ENCODE measurements at regions not wholly inside any gene's neighbourhood (a gene's known extent, or its start where the extent isn't known, plus 50 kb on each side); places are given as distances from the start of the nearest gene placed in this dataset.

DNA sequence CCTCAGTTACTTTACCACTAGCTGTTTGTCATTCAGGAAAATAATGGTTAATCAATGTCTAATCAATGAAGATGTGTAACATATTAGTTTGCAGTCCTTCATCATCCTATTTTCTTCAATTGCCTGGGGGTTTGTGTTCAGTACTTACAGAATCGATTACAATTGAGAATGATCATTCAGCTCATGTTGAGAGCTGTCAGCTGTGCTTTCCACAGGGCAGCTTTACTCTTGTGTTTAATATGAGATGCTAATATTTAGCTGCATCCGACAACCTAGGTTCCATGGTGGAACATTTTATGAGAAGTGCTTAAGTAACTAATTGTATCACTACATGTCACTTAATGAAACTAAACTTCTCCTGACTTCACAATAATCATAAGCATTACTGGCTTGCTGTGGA is 191.9 kb downstream of the GRB14 start:
- TF ChIP-seq, protein P1, sequence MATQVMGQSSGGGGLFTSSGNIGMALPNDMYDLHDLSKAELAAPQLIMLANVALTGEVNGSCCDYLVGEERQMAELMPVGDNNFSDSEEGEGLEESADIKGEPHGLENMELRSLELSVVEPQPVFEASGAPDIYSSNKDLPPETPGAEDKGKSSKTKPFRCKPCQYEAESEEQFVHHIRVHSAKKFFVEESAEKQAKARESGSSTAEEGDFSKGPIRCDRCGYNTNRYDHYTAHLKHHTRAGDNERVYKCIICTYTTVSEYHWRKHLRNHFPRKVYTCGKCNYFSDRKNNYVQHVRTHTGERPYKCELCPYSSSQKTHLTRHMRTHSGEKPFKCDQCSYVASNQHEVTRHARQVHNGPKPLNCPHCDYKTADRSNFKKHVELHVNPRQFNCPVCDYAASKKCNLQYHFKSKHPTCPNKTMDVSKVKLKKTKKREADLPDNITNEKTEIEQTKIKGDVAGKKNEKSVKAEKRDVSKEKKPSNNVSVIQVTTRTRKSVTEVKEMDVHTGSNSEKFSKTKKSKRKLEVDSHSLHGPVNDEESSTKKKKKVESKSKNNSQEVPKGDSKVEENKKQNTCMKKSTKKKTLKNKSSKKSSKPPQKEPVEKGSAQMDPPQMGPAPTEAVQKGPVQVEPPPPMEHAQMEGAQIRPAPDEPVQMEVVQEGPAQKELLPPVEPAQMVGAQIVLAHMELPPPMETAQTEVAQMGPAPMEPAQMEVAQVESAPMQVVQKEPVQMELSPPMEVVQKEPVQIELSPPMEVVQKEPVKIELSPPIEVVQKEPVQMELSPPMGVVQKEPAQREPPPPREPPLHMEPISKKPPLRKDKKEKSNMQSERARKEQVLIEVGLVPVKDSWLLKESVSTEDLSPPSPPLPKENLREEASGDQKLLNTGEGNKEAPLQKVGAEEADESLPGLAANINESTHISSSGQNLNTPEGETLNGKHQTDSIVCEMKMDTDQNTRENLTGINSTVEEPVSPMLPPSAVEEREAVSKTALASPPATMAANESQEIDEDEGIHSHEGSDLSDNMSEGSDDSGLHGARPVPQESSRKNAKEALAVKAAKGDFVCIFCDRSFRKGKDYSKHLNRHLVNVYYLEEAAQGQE (IDR thresholded peaks at IDR 0.05; ENCODE audit: low read depth): no peak
- TF ChIP-seq CEBPB (IDR thresholded peaks at IDR 0.05; ENCODE audit: low read depth) (no peak), ZNF274 (IDR thresholded peaks at IDR 0.05; ENCODE audit: low read depth, low read length) (no peak), POLR2A (IDR thresholded peaks at IDR 0.05; ENCODE audit: borderline replicate concordance, extremely low read depth, insufficient read depth, insufficient read length) (no peak), POLR2AphosphoS5 (IDR thresholded peaks at IDR 0.05; ENCODE audit: low read depth, low read length) (no peak), SRF (IDR thresholded peaks at IDR 0.05; ENCODE audit: low read depth) (no peak), CBX3 (IDR thresholded peaks at IDR 0.05; ENCODE audit: low read depth) (no peak), SIN3A (IDR thresholded peaks at IDR 0.05; ENCODE audit: low read depth) (no peak), EZH2 (IDR thresholded peaks at IDR 0.05) (no peak), EZH2phosphoT487 (IDR thresholded peaks at IDR 0.05; ENCODE audit: borderline replicate concordance) (no peak), JUND (IDR thresholded peaks at IDR 0.05) (no peak), RAD21 (IDR thresholded peaks at IDR 0.05; ENCODE audit: low read depth) (no peak), ZFX (IDR thresholded peaks at IDR 0.05) (no peak), TCF7L2 (IDR thresholded peaks at IDR 0.05; ENCODE audit: borderline replicate concordance, extremely low read depth, insufficient read depth, insufficient read length) (no peak), ELF1 (IDR thresholded peaks at IDR 0.05; ENCODE audit: borderline replicate concordance, low read depth) (no peak), FOSL1 (IDR thresholded peaks at IDR 0.05; ENCODE audit: low read depth) (no peak)
- TF ChIP-seq, protein P2, sequence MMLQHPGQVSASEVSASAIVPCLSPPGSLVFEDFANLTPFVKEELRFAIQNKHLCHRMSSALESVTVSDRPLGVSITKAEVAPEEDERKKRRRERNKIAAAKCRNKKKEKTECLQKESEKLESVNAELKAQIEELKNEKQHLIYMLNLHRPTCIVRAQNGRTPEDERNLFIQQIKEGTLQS (IDR thresholded peaks at IDR 0.05): no peak
- TF ChIP-seq, protein P3, sequence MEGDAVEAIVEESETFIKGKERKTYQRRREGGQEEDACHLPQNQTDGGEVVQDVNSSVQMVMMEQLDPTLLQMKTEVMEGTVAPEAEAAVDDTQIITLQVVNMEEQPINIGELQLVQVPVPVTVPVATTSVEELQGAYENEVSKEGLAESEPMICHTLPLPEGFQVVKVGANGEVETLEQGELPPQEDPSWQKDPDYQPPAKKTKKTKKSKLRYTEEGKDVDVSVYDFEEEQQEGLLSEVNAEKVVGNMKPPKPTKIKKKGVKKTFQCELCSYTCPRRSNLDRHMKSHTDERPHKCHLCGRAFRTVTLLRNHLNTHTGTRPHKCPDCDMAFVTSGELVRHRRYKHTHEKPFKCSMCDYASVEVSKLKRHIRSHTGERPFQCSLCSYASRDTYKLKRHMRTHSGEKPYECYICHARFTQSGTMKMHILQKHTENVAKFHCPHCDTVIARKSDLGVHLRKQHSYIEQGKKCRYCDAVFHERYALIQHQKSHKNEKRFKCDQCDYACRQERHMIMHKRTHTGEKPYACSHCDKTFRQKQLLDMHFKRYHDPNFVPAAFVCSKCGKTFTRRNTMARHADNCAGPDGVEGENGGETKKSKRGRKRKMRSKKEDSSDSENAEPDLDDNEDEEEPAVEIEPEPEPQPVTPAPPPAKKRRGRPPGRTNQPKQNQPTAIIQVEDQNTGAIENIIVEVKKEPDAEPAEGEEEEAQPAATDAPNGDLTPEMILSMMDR (IDR thresholded peaks at IDR 0.05 in 2 of 3, conservative IDR thresholded peaks at IDR 0.05 in 1 of 3; ENCODE audit: borderline replicate concordance in 1 of 3, insufficient read depth in 1 of 3, low read depth in 2 of 3, low read length in 2 of 3): no peak
- TF ChIP-seq, protein P4, sequence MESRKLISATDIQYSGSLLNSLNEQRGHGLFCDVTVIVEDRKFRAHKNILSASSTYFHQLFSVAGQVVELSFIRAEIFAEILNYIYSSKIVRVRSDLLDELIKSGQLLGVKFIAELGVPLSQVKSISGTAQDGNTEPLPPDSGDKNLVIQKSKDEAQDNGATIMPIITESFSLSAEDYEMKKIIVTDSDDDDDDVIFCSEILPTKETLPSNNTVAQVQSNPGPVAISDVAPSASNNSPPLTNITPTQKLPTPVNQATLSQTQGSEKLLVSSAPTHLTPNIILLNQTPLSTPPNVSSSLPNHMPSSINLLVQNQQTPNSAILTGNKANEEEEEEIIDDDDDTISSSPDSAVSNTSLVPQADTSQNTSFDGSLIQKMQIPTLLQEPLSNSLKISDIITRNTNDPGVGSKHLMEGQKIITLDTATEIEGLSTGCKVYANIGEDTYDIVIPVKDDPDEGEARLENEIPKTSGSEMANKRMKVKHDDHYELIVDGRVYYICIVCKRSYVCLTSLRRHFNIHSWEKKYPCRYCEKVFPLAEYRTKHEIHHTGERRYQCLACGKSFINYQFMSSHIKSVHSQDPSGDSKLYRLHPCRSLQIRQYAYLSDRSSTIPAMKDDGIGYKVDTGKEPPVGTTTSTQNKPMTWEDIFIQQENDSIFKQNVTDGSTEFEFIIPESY (IDR thresholded peaks at IDR 0.05; ENCODE audit: extremely low read depth, insufficient replicate concordance, low read length): no peak
- TF ChIP-seq, protein P5, sequence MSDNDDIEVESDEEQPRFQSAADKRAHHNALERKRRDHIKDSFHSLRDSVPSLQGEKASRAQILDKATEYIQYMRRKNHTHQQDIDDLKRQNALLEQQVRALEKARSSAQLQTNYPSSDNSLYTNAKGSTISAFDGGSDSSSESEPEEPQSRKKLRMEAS (IDR thresholded peaks at IDR 0.05): no peak
- intact Hi-C loops (cut with micrococcal nuclease): no loop called here
- Histone ChIP-seq H3K4me1 (ENCODE audit: control insufficient read depth in 1 of 2, insufficient read depth in 2 of 2, low read length in 2 of 2) (no peaks in the 10 kb centered on the region), H3K4me2 (ENCODE audit: low read length) (no peak overlapping the region), H3K27ac (ENCODE audit: low read depth, low read length) (no peak overlapping the region), H3K4me3 (replicated peaks in 1 of 2; ENCODE audit: low read depth in 1 of 2, low read length in 2 of 2) (no peak overlapping the region), H4K20me1 (ENCODE audit: insufficient read depth) (no peaks in the 10 kb centered on the region), H3K9ac (ENCODE audit: low read length) (no peak overlapping the region), H3K9me3 (ENCODE audit: control insufficient read depth in 1 of 2, insufficient read depth in 1 of 2, low read depth in 1 of 2, low read length in 2 of 2) (no peaks in the 10 kb centered on the region), H3K79me2 (ENCODE audit: insufficient read depth, low read length) (no peaks in the 10 kb centered on the region), H3K9me2 (ENCODE audit: insufficient read depth) (no peaks in the 10 kb centered on the region), H2AFZ (ENCODE audit: low read depth, low read length, poor library complexity, severe bottlenecking) (no peak overlapping the region), H3K36me3 (ENCODE audit: control insufficient read depth in 1 of 2, insufficient read depth in 2 of 2, low read length in 2 of 2) (no peaks in the 10 kb centered on the region), H3K27me3 (ENCODE audit: insufficient read depth, low read length) (peaks cover 34% of the 10 kb centered on the region)
- BruUV-seq (replicated peaks): no TSS peak
- ATAC-seq (no peak), DNase-seq (ENCODE audit: low read depth, low spot score) (no peak)
- CTCF ChIA-PET: interaction anchor here (0.9 to 1.8 kb wide), 7 partner anchors 109 to 1260 kb away, joined by 3 to 5 read pairs (median 4); no protein-coding TSS in a partner anchor
- RAD21 ChIA-PET (ENCODE audit: low non-redundant PET in 1 of 2, low total read pairs in 2 of 2, uncharacterized antibody in 2 of 2, unreplicated experiment in 2 of 2): no interaction called here
- POLR2A ChIA-PET: no interaction called here
